NCI-H2107 treated with DMSO at 0.1 percent for 48 hours (cell line): ENCODE measurements at regions not wholly inside any gene's neighbourhood (a gene's known extent, or its start where the extent isn't known, plus 50 kb on each side); places are given as distances from the start of the nearest gene placed in this dataset.

Experiments used
- DNase-seq: peaks from one replicate; lab custom pipeline; 2025; ENCODE audit not compliant: unreplicated experiment; lab: John Stamatoyannopoulos, UW

DNA sequence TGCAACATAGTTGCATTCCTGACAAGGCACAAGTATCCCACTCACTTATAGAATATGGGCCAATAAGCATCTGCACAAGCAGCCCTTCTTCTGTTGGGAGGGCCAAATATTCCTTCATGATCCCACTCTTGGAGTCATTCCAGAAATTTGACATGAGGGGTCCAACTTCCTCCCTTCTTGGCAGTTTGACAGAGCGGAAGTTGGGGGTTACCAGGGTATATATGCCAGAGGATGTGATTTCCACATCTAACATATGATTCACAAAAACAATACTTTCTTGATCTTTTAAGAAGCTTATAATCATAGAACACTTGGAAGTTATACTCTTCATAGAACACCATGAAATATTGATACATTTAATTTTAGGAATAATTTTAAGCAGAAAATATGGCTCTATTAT, 100.9 kb upstream of the CRBN start:
- DNase-seq, result no peak

DNA sequence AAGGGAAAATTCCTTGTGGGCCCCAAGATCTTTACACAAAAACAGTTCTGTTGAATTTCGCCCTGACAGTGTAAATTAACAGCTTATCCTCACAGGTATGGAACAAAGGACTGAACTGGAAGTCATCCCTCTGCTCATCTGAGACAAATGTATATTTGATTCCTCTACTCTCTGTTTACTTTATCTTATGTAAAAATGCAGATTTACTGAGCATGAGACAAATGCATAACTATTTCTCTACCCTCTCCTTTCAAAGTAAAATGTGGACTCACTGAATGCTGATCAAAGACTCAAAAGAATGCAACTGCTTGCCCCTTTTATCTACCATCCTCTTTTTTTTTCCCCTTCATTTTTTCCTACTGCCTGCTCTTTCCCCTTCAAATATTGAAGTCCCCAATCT, 98.6 kb upstream of the CRBN start:
- DNase-seq, result no peak

DNA sequence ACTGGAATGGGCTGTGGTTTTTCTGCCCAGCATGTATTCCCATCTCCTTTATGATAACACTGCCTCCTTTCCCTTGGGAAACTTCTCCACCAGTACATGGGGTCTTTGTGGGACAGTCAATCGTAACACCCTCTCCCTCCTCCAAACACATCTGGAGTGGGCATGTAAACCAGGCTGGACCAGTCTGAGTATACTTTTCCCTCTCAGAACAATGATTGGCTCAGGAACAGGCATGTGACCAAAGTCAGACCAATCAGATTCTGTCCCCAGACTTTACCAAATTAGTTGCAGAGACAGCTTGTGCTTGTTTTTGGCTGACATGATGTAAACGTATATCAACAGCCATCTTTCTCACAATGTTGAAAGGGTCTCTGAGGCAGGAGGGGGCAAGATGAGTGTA, 97.1 kb upstream of the CRBN start:
- DNase-seq, result no peak

DNA sequence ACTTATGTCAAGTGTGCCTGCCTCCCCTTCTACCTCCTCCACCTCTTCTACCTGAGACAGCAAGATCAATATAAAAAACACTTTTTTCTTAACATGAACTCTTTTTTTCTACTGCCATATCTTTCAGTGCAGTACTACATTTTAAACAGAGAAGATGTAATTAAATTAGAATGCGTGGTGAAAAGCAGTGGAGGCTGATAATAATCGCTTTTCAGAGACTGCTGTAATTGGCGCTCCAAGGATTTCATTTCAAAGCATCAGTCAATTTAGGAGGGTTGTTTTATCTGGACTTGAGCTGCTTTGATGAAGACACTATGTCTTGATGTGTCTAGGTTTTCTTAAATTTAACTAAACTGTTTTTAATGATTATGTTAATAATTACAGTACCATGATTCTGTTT, 85.3 kb upstream of the CRBN start:
- DNase-seq, result no peak

DNA sequence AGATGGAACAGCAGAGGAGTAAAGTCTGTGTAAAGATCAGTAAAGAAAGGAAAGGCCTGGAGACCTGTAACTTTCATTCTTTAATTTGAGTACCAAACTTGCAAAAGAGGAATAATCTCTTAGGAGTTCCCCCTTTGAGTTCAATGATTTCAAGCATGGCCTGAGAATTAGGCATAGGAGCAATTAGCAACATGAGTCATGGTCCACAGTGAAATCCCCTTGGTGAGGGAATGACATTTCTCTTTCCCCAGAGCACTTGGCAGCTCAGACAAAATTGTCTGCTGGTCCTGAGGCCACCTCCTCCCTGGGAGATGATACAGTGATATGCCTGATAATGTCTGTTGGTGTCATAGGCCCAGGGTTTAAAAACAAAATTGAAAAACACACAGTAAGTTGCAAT, 81.4 kb upstream of the CRBN start:
- DNase-seq, result no peak

- DNase-seq, result no peak
Measured at GRCh38 chr3:3259181-3259580, 79.7 kb upstream of the CRBN start.

DNA sequence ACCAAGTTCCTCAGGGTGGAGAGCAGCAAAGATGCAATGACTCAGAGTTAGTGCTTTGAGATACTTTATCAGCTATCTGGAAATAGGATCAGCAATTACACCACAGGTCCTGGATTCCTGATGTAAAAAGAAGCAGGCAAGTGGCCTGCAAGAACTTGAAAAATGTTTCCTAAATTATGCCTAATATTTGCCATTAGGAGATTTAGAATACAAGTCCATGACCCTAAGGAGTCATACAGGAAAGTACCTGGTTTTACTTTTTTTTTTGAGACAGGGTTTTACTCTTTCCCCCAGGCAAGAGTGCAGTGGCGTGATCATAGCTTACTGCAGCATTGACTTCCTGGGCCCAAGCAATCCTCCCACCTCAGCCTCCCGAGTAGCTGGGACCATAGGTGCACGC, 78.8 kb upstream of the CRBN start:
- no peak for DNase-seq

GRCh38 chr3:3241596-3241995, 62.1 kb upstream of the CRBN start:
- no peak for DNase-seq

- no peak for DNase-seq
Measured at GRCh38 chr3:3240986-3241385, 61.5 kb upstream of the CRBN start.

DNA sequence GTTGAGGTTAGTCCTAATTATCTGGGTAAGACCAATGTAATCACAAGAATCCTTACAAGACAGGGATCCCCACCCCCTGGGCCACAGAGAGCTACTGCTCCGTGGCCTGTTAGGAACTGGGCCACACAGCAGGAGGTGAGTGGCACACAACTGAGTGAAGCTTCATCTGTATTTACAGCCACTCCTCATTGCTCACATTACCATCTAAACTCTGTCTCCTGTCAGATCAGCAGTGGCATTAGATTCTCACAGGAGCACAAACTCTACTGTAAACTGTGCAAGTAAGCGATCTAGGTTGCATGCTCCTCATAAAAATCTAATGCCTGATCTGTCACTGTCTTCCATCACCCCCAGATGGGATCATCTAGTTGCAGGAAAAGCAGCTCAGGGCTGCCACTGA, 58.5 kb upstream of the CRBN start:
- DNase-seq, result no peak

- no peak for DNase-seq
Measured at GRCh38 chr3:3232251-3232650, 52.8 kb upstream of the CRBN start.
